SJCRH30 (cell line): ENCODE measurements at regions not wholly inside any gene's neighbourhood (a gene's known extent, or its start where the extent isn't known, plus 50 kb on each side); places are given as distances from the start of the nearest gene placed in this dataset.
"Not testable (repeated sequence)": the region's sequence is repeated elsewhere in the genome, so short reads cannot be mapped to it uniquely, and the experiment has no call there.

Experiments
- DNase-seq, 2 experiments: peaks; one replicate each; pipeline ENCODE4 v3.0.0-alpha.2; 2015 to 2020
- H3K27ac ChIP-seq: fragments of 250-450 bp; sonication (Bioruptor Pico); 2 replicates; pipeline ENCODE4 v1.5.1; 2020; ENCODE audit warnings: mild to moderate bottlenecking, moderate library complexity
- H3K27me3 ChIP-seq: fragments of 250-450 bp; sonication (Bioruptor Pico); 2 replicates; pipeline ENCODE4 v1.5.1; 2020; ENCODE audit warnings: mild to moderate bottlenecking, moderate library complexity
- H3K36me3 ChIP-seq: fragments of 250-450 bp; sonication (Bioruptor Pico); 2 replicates; pipeline ENCODE4 v1.5.1; 2020; ENCODE audit warnings: mild to moderate bottlenecking, moderate library complexity
- H3K4me1 ChIP-seq: fragments of 250-450 bp; sonication (Bioruptor Pico); 2 replicates; pipeline ENCODE4 v1.5.1; 2020; ENCODE audit warnings: mild to moderate bottlenecking, moderate library complexity
- H3K4me3 ChIP-seq: fragments of 250-450 bp; sonication (Bioruptor Pico); 2 replicates; pipeline ENCODE4 v1.5.1; 2020; ENCODE audit warnings: mild to moderate bottlenecking, moderate library complexity
- H3K9me3 ChIP-seq: fragments of 250-450 bp; sonication (Bioruptor Pico); replicated peaks from 2 replicates; pipeline ENCODE4 v1.5.1; 2020; ENCODE audit warnings: mild to moderate bottlenecking, moderate library complexity

- not testable (repeated sequence) for H3K4me3 ChIP-seq, H3K27me3 ChIP-seq, DNase-seq
These were observed 94.5 kb upstream of the NOTCH2NLA start for GRCh38 chr1:146323302-146323701.

GRCh38 chr1:146322893-146323292 is 94.1 kb upstream of the NOTCH2NLA start:
- not testable (repeated sequence) for H3K36me3 ChIP-seq, H3K4me3 ChIP-seq, H3K27ac ChIP-seq

More at GRCh38 chr1:146323302-146323701, 94.5 kb upstream of the NOTCH2NLA start:
- H3K9me3 ChIP-seq, H3K4me1 ChIP-seq, H3K36me3 ChIP-seq, H3K27ac ChIP-seq: not testable (repeated sequence)

DNA sequence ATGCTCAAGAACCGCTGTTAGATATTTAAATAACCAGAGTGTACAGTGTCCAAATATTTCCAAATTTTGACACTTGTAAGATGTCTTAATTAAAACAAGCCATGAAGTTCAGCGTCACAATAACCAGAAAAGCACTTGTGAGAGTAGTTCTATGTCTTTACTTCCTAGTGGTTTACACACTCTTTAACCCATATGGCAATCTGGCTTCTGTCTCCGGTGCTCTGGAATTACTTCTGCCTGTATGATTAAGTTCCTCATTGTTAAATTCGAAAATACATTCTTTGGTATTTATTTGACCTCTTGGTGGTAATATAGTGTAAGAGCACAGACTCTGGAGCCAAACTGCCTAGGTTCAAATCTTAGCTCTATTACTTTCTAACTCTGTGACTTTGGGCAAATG is 89.9 kb upstream of the NOTCH2NLA start:
- not testable (repeated sequence) for H3K4me3 ChIP-seq, DNase-seq, H3K36me3 ChIP-seq, H3K27me3 ChIP-seq, H3K4me1 ChIP-seq, H3K9me3 ChIP-seq, H3K27ac ChIP-seq

More at GRCh38 chr1:146322893-146323292, 94.1 kb upstream of the NOTCH2NLA start:
- H3K27me3 ChIP-seq, H3K4me1 ChIP-seq, H3K9me3 ChIP-seq, DNase-seq: not testable (repeated sequence)

DNA sequence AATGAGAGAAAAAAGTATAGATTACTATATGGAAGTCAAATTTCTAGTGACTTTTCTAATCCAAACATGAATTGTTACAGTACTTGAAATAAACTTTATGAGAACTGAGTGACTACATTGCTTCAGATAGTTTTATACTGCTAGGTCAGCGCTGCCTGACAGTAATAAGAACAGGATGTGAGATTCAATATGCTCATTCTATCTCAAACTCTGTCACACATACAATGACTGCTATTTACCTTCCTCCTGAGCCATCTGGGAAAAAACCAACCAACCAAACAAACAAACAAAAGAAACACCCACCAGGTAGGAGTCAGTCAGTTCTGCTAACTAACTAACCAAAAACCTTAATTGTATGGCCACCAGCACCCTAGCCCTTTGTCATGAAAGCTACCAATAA is 89.0 kb upstream of the NOTCH2NLA start:
- not testable (repeated sequence) for H3K27ac ChIP-seq, DNase-seq, H3K9me3 ChIP-seq, H3K36me3 ChIP-seq, H3K4me3 ChIP-seq, H3K27me3 ChIP-seq, H3K4me1 ChIP-seq

DNA sequence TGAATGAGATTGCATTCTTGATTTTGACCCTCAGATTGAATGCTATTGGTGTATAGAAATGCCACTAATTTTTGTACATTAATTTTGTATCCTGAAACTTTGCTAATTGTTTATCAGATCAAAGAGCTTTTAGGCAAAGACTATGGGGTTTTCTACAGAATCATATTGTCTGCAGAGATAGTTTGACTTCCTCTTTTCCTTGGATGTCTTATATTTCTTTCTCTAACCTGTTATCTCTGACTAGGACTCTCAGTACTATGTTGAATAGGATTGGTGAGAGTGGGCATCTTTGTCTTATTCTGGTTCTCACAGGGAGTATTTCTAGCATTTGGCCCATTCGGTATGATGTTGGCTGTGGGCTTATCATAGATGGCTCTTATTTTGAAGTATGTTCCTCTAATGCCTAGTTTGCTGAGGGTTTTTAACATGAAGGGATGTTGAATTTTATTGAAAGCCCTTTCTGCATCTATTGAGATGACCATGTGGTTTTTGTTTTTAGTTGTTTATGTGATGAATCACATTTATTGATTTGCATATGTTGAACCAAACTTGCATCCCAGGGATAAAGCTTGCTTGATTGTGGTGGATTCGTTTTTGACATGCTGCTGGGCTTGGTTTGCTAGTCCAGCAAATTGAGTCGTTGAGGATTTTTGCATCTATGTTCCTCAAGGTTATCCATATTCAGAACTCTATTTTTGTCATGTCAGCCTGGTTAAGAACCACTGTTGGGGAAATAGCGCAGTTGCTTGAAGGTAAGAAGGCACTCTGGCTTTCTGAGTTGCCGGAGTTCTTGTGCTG is 85.8 kb upstream of the NOTCH2NLA start:
- H3K36me3 ChIP-seq, H3K4me3 ChIP-seq, H3K9me3 ChIP-seq, H3K4me1 ChIP-seq, H3K27me3 ChIP-seq, H3K27ac ChIP-seq, DNase-seq: not testable (repeated sequence)

DNA sequence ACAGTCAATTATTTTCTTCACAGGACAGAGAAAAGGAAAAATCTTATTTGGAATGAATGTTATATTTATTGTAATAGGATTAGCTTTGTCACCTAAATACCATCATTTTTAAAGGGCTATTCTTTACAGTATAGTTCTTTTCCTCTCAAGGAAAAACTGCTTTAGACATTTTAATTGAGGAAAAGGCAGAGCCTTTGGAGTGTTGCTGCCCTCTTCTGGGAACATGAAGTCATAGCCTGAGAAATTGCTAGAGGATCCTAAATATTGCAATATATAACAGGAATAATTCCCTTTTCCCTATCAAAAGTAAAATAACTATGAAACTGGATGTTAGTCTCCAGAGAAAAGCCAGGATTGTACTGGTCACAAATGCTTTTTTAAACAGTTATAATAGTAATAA is 81.8 kb upstream of the NOTCH2NLA start:
- not testable (repeated sequence) for H3K9me3 ChIP-seq, H3K36me3 ChIP-seq, H3K4me3 ChIP-seq, H3K27me3 ChIP-seq, DNase-seq, H3K27ac ChIP-seq, H3K4me1 ChIP-seq

- H3K4me1 ChIP-seq, H3K27ac ChIP-seq, H3K4me3 ChIP-seq, H3K27me3 ChIP-seq, H3K36me3 ChIP-seq, DNase-seq, H3K9me3 ChIP-seq: not testable (repeated sequence)
These were observed 80.6 kb upstream of the NOTCH2NLA start for GRCh38 chr1:146309427-146309826.

GRCh38 chr1:146308892-146309291 is 80.1 kb upstream of the NOTCH2NLA start:
- H3K4me3 ChIP-seq, H3K9me3 ChIP-seq, H3K27ac ChIP-seq, DNase-seq, H3K4me1 ChIP-seq, H3K27me3 ChIP-seq, H3K36me3 ChIP-seq: not testable (repeated sequence)

DNA sequence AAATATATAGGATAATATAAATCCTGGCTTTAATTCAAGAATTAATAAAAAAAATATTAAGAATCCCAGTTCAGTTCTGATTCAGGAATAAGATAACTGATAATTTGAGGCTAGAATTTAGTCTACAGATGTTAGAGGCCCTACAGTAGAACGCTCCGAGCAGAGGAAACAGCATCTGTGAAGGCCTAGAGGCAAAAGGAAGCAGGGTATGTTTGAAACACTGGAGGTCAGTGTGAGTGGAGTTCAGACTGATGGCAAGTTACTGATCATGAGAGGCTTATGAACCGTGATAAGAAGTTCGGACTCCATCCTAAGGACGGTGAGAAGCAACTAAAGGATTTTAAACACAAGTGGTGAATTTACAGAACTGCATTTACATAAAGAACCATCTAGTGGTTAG is 79.3 kb upstream of the NOTCH2NLA start:
- H3K9me3 ChIP-seq, H3K27ac ChIP-seq, H3K36me3 ChIP-seq, H3K27me3 ChIP-seq, H3K4me1 ChIP-seq, H3K4me3 ChIP-seq: not testable (repeated sequence)
- peak in 1 of 2 experiments; percentile 0 for DNase-seq

- not testable (repeated sequence) for H3K4me3 ChIP-seq, DNase-seq, H3K36me3 ChIP-seq, H3K9me3 ChIP-seq, H3K27ac ChIP-seq, H3K4me1 ChIP-seq, H3K27me3 ChIP-seq
These were observed 78.8 kb upstream of the NOTCH2NLA start for GRCh38 chr1:146307632-146308031.

DNA sequence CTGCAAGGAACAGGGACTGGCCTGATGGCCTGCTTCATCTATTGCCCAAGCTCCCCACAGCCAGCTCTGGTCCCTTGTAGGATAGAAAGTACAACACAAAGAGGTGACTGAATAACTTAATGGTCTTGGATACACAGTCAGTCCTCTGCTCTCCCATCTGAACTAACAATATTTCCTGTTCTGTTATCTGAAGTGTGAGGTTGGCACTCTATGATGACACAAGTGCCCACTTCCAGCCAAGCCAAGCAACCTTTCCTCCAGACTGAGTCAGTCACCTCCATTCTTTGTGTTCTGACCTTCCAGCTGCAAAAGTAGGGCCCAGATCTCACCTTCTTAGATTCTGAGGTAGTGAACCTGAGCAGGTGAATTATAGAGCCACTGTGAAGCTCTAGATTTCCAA is 77.8 kb upstream of the NOTCH2NLA start:
- DNase-seq, H3K27ac ChIP-seq, H3K4me3 ChIP-seq, H3K9me3 ChIP-seq, H3K36me3 ChIP-seq, H3K4me1 ChIP-seq, H3K27me3 ChIP-seq: not testable (repeated sequence)

GRCh38 chr1:146305442-146305841 is 76.6 kb upstream of the NOTCH2NLA start:
- H3K4me1 ChIP-seq, H3K4me3 ChIP-seq, H3K27ac ChIP-seq, H3K36me3 ChIP-seq, H3K9me3 ChIP-seq, H3K27me3 ChIP-seq, DNase-seq: not testable (repeated sequence)

- not testable (repeated sequence) for H3K9me3 ChIP-seq, H3K36me3 ChIP-seq, H3K27ac ChIP-seq, H3K4me3 ChIP-seq, H3K4me1 ChIP-seq, H3K27me3 ChIP-seq, DNase-seq
These were observed 69.7 kb upstream of the NOTCH2NLA start for GRCh38 chr1:146298575-146298897.

DNA sequence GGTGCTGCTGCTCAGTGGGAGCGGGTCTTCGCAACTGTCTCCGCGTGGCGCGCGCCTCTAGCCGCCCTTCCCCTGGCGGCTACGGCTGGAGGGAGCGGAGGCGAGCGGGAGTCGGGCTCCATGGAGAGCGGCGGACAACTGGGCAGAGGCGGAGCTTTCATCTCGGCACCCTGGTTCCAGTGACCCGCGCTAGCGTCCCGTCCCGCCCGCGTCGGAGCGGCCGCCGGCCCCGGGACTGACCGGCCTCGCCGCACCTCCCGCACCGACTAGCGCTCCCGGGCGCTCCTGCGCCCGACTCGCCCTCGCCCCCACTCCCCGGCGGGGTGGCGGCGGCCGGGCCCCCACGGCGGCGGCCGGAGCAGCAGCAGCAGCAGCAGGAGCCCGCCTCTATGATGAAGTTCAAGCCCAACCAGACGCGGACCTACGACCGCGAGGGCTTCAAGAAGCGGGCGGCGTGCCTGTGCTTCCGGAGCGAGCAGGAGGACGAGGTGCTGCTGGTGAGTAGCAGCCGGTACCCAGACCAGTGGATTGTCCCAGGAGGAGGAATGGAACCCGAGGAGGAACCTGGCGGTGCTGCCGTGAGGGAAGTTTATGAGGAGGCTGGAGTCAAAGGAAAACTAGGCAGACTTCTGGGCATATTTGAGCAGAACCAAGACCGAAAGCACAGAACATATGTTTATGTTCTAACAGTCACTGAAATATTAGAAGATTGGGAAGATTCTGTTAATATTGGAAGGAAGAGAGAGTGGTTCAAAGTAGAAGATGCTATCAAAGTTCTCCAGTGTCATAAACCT is 69.2 kb upstream of the NOTCH2NLA start:
- H3K27me3 ChIP-seq, DNase-seq, H3K9me3 ChIP-seq: not testable (repeated sequence)

DNA sequence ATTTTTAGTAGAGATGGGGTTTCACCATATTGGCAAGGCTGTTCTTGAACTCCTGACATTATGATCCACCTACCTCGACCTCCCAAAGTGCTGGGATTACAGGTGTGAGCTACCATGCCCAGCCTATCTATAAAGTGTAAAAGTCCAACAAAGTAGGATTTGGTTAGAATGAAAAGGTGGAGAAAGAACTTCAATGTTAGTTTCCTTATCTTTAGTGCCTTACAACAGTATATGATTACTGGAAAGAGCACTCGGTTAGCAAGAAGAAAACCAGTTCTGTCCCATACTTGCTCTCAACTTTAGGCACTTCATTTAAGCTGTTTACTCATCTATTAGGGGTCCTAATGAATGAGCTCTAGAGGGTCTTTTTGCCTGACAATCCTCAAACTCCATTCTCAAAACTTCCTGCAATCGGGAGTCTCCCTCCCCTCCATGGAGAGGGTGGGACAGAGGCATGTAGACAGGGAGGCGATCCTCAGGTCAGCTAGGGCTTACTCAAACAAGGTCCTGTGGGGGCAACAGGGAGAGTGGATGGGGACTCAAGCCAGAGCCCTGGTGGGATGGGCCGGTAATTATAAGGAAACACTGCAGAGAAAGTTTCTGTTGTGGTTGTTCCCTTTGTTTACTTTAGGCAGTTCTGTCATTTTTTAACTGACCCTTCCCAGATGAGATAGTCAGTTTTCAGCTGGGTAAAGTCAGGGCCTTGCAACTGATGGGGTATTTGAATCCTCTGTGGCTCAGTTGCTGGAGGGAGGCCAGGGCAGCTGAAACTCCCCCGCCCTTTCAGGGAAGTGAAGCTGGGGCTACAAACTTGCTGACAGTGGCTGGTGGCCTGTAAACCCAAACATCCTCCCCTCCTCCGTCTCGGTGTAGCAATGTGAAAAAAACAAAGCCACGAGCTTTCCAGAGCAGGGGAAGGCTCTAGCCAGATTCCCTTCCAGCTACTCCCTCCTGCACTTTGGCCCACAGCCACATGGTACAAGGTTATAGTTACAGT is 64.4 kb upstream of the NOTCH2NLA start:
- not testable (repeated sequence) for H3K36me3 ChIP-seq, H3K4me3 ChIP-seq, H3K27me3 ChIP-seq, DNase-seq, H3K27ac ChIP-seq, H3K4me1 ChIP-seq, H3K9me3 ChIP-seq

More for the DNA sequence above, 69.2 kb upstream of the NOTCH2NLA start:
- H3K4me3 ChIP-seq, H3K4me1 ChIP-seq, H3K36me3 ChIP-seq, H3K27ac ChIP-seq: not testable (repeated sequence)
